KMS-11 (cell line): ENCODE measurements at regions not wholly inside any gene's neighbourhood (a gene's known extent, or its start where the extent isn't known, plus 50 kb on each side); places are given as distances from the start of the nearest gene placed in this dataset.

ENCODE experiments used
- H2AFZ ChIP-seq: fragments of 200-600 bp; sonication (generic); 2 replicates; pipeline ENCODE4 v1.6.1; 2016; ENCODE audit warnings: antibody characterized with exemption, mixed run types, low read depth
- H3K27ac ChIP-seq: fragments of 200-600 bp; sonication (generic); 2 replicates; pipeline ENCODE4 v1.6.1; 2016; ENCODE audit warnings: mild to moderate bottlenecking, mixed run types
- H3K27me3 ChIP-seq: fragments of 200-600 bp; sonication (generic); 2 replicates; pipeline ENCODE4 v1.6.1; 2017; ENCODE audit warnings: mild to moderate bottlenecking, low read depth, mixed run types, moderate library complexity; ENCODE audit not compliant: insufficient read depth
- H3K36me3 ChIP-seq: fragments of 200-600 bp; sonication (generic); 2 replicates; pipeline ENCODE4 v1.6.1; 2017; ENCODE audit warnings: mild to moderate bottlenecking, mixed run types; ENCODE audit not compliant: insufficient read depth
- H3K4me1 ChIP-seq: fragments of 200-600 bp; sonication (generic); 2 replicates; pipeline ENCODE4 v1.6.1; 2016; ENCODE audit warnings: mild to moderate bottlenecking, low read depth, mixed run types; ENCODE audit not compliant: poor library complexity, severe bottlenecking
- H3K4me2 ChIP-seq: fragments of 200-600 bp; sonication (generic); 2 replicates; pipeline ENCODE4 v1.7.0; 2016; ENCODE audit warnings: mild to moderate bottlenecking, mixed run types
- H3K4me3 ChIP-seq: fragments of 200-600 bp; sonication (generic); IDR thresholded peaks from 2 replicates; pipeline ENCODE4 v1.6.1; 2017; ENCODE audit warnings: low read depth, low read length, mixed read lengths; ENCODE audit not compliant: insufficient read depth
- H3K79me2 ChIP-seq: fragments of 200-600 bp; sonication (generic); 2 replicates; pipeline ENCODE4 v1.6.1; 2016; ENCODE audit warnings: low read depth, mixed run types; ENCODE audit not compliant: insufficient read depth
- H3K9ac ChIP-seq: fragments of 200-600 bp; sonication (generic); 2 replicates; pipeline ENCODE4 v1.6.1; 2016; ENCODE audit warnings: mild to moderate bottlenecking, mixed run types
- H4K20me1 ChIP-seq: fragments of 200-600 bp; sonication (generic); 2 replicates; pipeline ENCODE4 v1.6.1; 2016; ENCODE audit warnings: mild to moderate bottlenecking, mixed run types; ENCODE audit not compliant: insufficient read depth
- CTCF ChIP-seq: fragments of 200-600 bp; sonication (generic); conservative IDR thresholded peaks from 2 replicates; pipeline ENCODE4 v1.6.1; 2017; ENCODE audit warnings: low read depth, mild to moderate bottlenecking, antibody characterized with exemption, low read length, moderate library complexity, mixed read lengths

DNA sequence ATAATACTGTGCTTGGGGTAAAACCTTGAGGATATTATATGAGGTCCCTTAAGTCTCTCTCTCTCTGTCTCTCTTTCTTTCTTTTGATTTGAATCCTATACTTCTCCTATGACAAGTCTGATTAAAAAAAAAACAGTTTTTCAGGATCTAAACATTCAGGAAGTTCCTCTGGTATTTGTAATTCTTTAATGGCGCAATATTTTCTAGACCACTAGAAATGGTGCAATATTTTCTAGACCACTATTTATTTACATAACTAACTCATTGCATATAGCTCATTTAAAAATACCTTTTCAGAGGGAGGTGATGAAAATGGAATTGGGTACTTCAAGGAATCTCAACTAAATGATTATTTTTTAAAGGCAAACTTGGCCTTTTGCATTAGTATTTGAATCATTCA is 1235.3 kb downstream of the GATA3 start:
- no peak overlapping the region for H3K4me3 ChIP-seq
- H3K4me2 ChIP-seq, result no peak overlapping the region
- H3K9ac ChIP-seq, result no peak overlapping the region
- no peaks in the 10 kb centered on the region for H3K79me2 ChIP-seq
- H3K4me1 ChIP-seq, result peaks cover 14% of the 10 kb centered on the region
- no peak for TF ChIP-seq CTCF
- H3K27me3 ChIP-seq, result no peaks in the 10 kb centered on the region
- no peaks in the 10 kb centered on the region for H4K20me1 ChIP-seq
- H2AFZ ChIP-seq, result no peak overlapping the region
- no peak overlapping the region for H3K27ac ChIP-seq
- H3K36me3 ChIP-seq, result no peaks in the 10 kb centered on the region

- Histone ChIP-seq H3K79me2 (no peaks in the 10 kb centered on the region), H3K9ac (no peak overlapping the region), H3K4me2 (no peak overlapping the region), H3K4me1 (peaks cover 24% of the 10 kb centered on the region), H3K27me3 (no peaks in the 10 kb centered on the region), H3K4me3 (no peak overlapping the region), H3K36me3 (no peaks in the 10 kb centered on the region), H3K27ac (no peak overlapping the region), H4K20me1 (no peaks in the 10 kb centered on the region), H2AFZ (no peak overlapping the region)
- TF ChIP-seq CTCF, result no peak
Observed at GRCh38 chr10:9291081-9291480, 1236.6 kb downstream of the GATA3 start.

GRCh38 chr10:9294132-9294663 is 1239.7 kb downstream of the GATA3 start:
- Histone ChIP-seq H3K9ac (peak overlapping the region; percentile 43), H3K36me3 (no peaks in the 10 kb centered on the region), H4K20me1 (no peaks in the 10 kb centered on the region), H3K79me2 (no peaks in the 10 kb centered on the region), H3K4me1 (peaks cover 24% of the 10 kb centered on the region), H3K27me3 (no peaks in the 10 kb centered on the region), H2AFZ (peak overlapping the region; percentile 64), H3K4me2 (peak overlapping the region; percentile 49), H3K4me3 (no peak overlapping the region), H3K27ac (peak overlapping the region; percentile 79)
- TF ChIP-seq CTCF, result no peak

- H3K4me1 ChIP-seq, result peaks cover 24% of the 10 kb centered on the region
- no peak overlapping the region for H3K4me3 ChIP-seq
- H3K27ac ChIP-seq, result peak overlapping the region; percentile 79
- peak overlapping the region; percentile 43 for H3K9ac ChIP-seq
- H3K79me2 ChIP-seq, result no peaks in the 10 kb centered on the region
- no peak for TF ChIP-seq CTCF
- H3K36me3 ChIP-seq, result no peaks in the 10 kb centered on the region
- no peaks in the 10 kb centered on the region for H4K20me1 ChIP-seq
- peak overlapping the region; percentile 64 for H2AFZ ChIP-seq
- H3K27me3 ChIP-seq, result no peaks in the 10 kb centered on the region
- peak overlapping the region; percentile 49 for H3K4me2 ChIP-seq
Observed at GRCh38 chr10:9294865-9295264, 1240.4 kb downstream of the GATA3 start.
